ENCODE measurements at regions not wholly inside any gene's neighbourhood (a gene's known extent, or its start where the extent isn't known, plus 50 kb on each side); places are given as distances from the start of the nearest gene placed in this dataset.
"Not testable (repeated sequence)": the region's sequence is repeated elsewhere in the genome, so short reads cannot be mapped to it uniquely, and the experiment has no call there.

GRCh38 chr1:4177425-4178150, 277.5 kb upstream of the C1orf174 start:
- peaks cover 5% of the 10 kb centered on the region for H3K4me1 ChIP-seq (ENCODE audit: control insufficient read depth, insufficient read depth, low read length)
- no peaks in the 10 kb centered on the region for H3K27me3 ChIP-seq (ENCODE audit: control insufficient read depth, insufficient read depth, low read length)
- no peaks in the 10 kb centered on the region for H3K9me3 ChIP-seq (ENCODE audit: control insufficient read depth, insufficient read depth, low read length)
- WGBS (ENCODE audit: insufficient coverage), result 91% methylated on average over 13 of the region's 21 CpGs
- DNase-seq (ENCODE audit: low read depth in 4 of 6, low spot score in 6 of 6), result no peak
- no peak overlapping the region for H3K4me3 ChIP-seq (ENCODE audit: low read depth, low read length)
- no peaks in the 10 kb centered on the region for H3K36me3 ChIP-seq (ENCODE audit: control insufficient read depth, insufficient read depth, low read length)
- no peak overlapping the region for H3K27ac ChIP-seq (ENCODE audit: low read depth, low read length)

GRCh38 chr1:4178501-4179113, 278.5 kb upstream of the C1orf174 start:
- no peaks in the 10 kb centered on the region for H3K27me3 ChIP-seq (ENCODE audit: control insufficient read depth, insufficient read depth, low read length)
- H3K4me1 ChIP-seq (ENCODE audit: control insufficient read depth, insufficient read depth, low read length), result peaks cover under 1% of the 10 kb centered on the region
- 76% methylated on average over 10 of the region's 11 CpGs for WGBS (ENCODE audit: insufficient coverage)
- no peak overlapping the region for H3K27ac ChIP-seq (ENCODE audit: low read depth, low read length)
- no peak overlapping the region for H3K4me3 ChIP-seq (ENCODE audit: low read depth, low read length)
- no peaks in the 10 kb centered on the region for H3K9me3 ChIP-seq (ENCODE audit: control insufficient read depth, insufficient read depth, low read length)
- no peaks in the 10 kb centered on the region for H3K36me3 ChIP-seq (ENCODE audit: control insufficient read depth, insufficient read depth, low read length)
- no peak for DNase-seq (ENCODE audit: low read depth in 4 of 6, low spot score in 6 of 6)

GRCh38 chr1:4179914-4180735, 280.1 kb upstream of the C1orf174 start:
- H3K9me3 ChIP-seq (ENCODE audit: control insufficient read depth, insufficient read depth, low read length), result no peaks in the 10 kb centered on the region
- no peaks in the 10 kb centered on the region for H3K27me3 ChIP-seq (ENCODE audit: control insufficient read depth, insufficient read depth, low read length)
- peak in 1 of 6 donors; percentile 17 for DNase-seq (ENCODE audit: low read depth in 4 of 6, low spot score in 6 of 6)
- 90% methylated on average over 7 of the region's 7 CpGs for WGBS (ENCODE audit: insufficient coverage)
- H3K27ac ChIP-seq (ENCODE audit: low read depth, low read length), result no peak overlapping the region
- no peaks in the 10 kb centered on the region for H3K36me3 ChIP-seq (ENCODE audit: control insufficient read depth, insufficient read depth, low read length)
- H3K4me1 ChIP-seq (ENCODE audit: control insufficient read depth, insufficient read depth, low read length), result no peaks in the 10 kb centered on the region
- no peak overlapping the region for H3K4me3 ChIP-seq (ENCODE audit: low read depth, low read length)

GRCh38 chr1:4186486-4186885, 286.4 kb upstream of the C1orf174 start:
- DNase-seq (ENCODE audit: low read depth in 4 of 6, low spot score in 6 of 6); H3K36me3 ChIP-seq (ENCODE audit: control insufficient read depth, insufficient read depth, low read length); H3K9me3 ChIP-seq (ENCODE audit: control insufficient read depth, insufficient read depth, low read length); H3K27ac ChIP-seq (ENCODE audit: low read depth, low read length); H3K4me1 ChIP-seq (ENCODE audit: control insufficient read depth, insufficient read depth, low read length); H3K27me3 ChIP-seq (ENCODE audit: control insufficient read depth, insufficient read depth, low read length); H3K4me3 ChIP-seq (ENCODE audit: low read depth, low read length): not testable (repeated sequence)
- WGBS (ENCODE audit: insufficient coverage), result 79% methylated on average over 2 of the region's 2 CpGs

GRCh38 chr1:4203501-4203900, 303.4 kb upstream of the C1orf174 start:
- H3K27ac ChIP-seq (ENCODE audit: low read depth, low read length), result no peak overlapping the region
- no peaks in the 10 kb centered on the region for H3K4me1 ChIP-seq (ENCODE audit: control insufficient read depth, insufficient read depth, low read length)
- no peaks in the 10 kb centered on the region for H3K27me3 ChIP-seq (ENCODE audit: control insufficient read depth, insufficient read depth, low read length)
- H3K9me3 ChIP-seq (ENCODE audit: control insufficient read depth, insufficient read depth, low read length), result peaks cover 4% of the 10 kb centered on the region
- H3K36me3 ChIP-seq (ENCODE audit: control insufficient read depth, insufficient read depth, low read length), result no peaks in the 10 kb centered on the region
- no peak for DNase-seq (ENCODE audit: low read depth in 4 of 6, low spot score in 6 of 6)
- H3K4me3 ChIP-seq (ENCODE audit: low read depth, low read length), result no peak overlapping the region

GRCh38 chr1:4207183-4207582, 307.1 kb upstream of the C1orf174 start:
- WGBS (ENCODE audit: insufficient coverage), result 67% methylated on average over 2 of the region's 4 CpGs

GRCh38 chr1:4207842-4208692, 308.0 kb upstream of the C1orf174 start:
- Histone ChIP-seq H3K9me3 (ENCODE audit: control insufficient read depth, insufficient read depth, low read length) (peaks cover 4% of the 10 kb centered on the region), H3K4me3 (ENCODE audit: low read depth, low read length) (no peak overlapping the region), H3K4me1 (ENCODE audit: control insufficient read depth, insufficient read depth, low read length) (peaks cover 1% of the 10 kb centered on the region), H3K27me3 (ENCODE audit: control insufficient read depth, insufficient read depth, low read length) (no peaks in the 10 kb centered on the region), H3K27ac (ENCODE audit: low read depth, low read length) (no peak overlapping the region), H3K36me3 (ENCODE audit: control insufficient read depth, insufficient read depth, low read length) (no peaks in the 10 kb centered on the region)
- DNase-seq (ENCODE audit: low read depth in 4 of 6, low spot score in 6 of 6), result no peak
- 83% methylated on average over 5 of the region's 10 CpGs for WGBS (ENCODE audit: insufficient coverage)

More at GRCh38 chr1:4207183-4207582, 307.1 kb upstream of the C1orf174 start:
- Histone ChIP-seq H3K27me3 (ENCODE audit: control insufficient read depth, insufficient read depth, low read length) (no peaks in the 10 kb centered on the region), H3K9me3 (ENCODE audit: control insufficient read depth, insufficient read depth, low read length) (peaks cover 4% of the 10 kb centered on the region), H3K4me3 (ENCODE audit: low read depth, low read length) (no peak overlapping the region), H3K36me3 (ENCODE audit: control insufficient read depth, insufficient read depth, low read length) (no peaks in the 10 kb centered on the region), H3K27ac (ENCODE audit: low read depth, low read length) (no peak overlapping the region), H3K4me1 (ENCODE audit: control insufficient read depth, insufficient read depth, low read length) (no peaks in the 10 kb centered on the region)
- DNase-seq (ENCODE audit: low read depth in 4 of 6, low spot score in 6 of 6), result no peak

- 88% methylated on average over 1 of the region's 1 CpG for WGBS (ENCODE audit: insufficient coverage)
- no peaks in the 10 kb centered on the region for H3K27me3 ChIP-seq (ENCODE audit: control insufficient read depth, insufficient read depth, low read length)
- H3K4me1 ChIP-seq (ENCODE audit: control insufficient read depth, insufficient read depth, low read length), result peaks cover 9% of the 10 kb centered on the region
- H3K36me3 ChIP-seq (ENCODE audit: control insufficient read depth, insufficient read depth, low read length), result no peaks in the 10 kb centered on the region
- H3K27ac ChIP-seq (ENCODE audit: low read depth, low read length), result no peak overlapping the region
- H3K4me3 ChIP-seq (ENCODE audit: low read depth, low read length), result no peak overlapping the region
- DNase-seq (ENCODE audit: low read depth in 4 of 6, low spot score in 6 of 6), result no peak
- H3K9me3 ChIP-seq (ENCODE audit: control insufficient read depth, insufficient read depth, low read length), result no peaks in the 10 kb centered on the region
Observed at GRCh38 chr1:4210043-4210442, 310.0 kb upstream of the C1orf174 start.

- no peak for DNase-seq (ENCODE audit: low read depth in 4 of 6, low spot score in 6 of 6)
- H3K4me3 ChIP-seq (ENCODE audit: low read depth, low read length), result no peak overlapping the region
- no peaks in the 10 kb centered on the region for H3K27me3 ChIP-seq (ENCODE audit: control insufficient read depth, insufficient read depth, low read length)
- 89% methylated on average over 5 of the region's 5 CpGs for WGBS (ENCODE audit: insufficient coverage)
- H3K27ac ChIP-seq (ENCODE audit: low read depth, low read length), result no peak overlapping the region
- H3K4me1 ChIP-seq (ENCODE audit: control insufficient read depth, insufficient read depth, low read length), result peaks cover 9% of the 10 kb centered on the region
- no peaks in the 10 kb centered on the region for H3K9me3 ChIP-seq (ENCODE audit: control insufficient read depth, insufficient read depth, low read length)
- no peaks in the 10 kb centered on the region for H3K36me3 ChIP-seq (ENCODE audit: control insufficient read depth, insufficient read depth, low read length)
Observed at GRCh38 chr1:4212796-4213195, 312.7 kb upstream of the C1orf174 start.

All from spinal cord (tissue), 9 donors.